ENCODE measurements at regions not wholly inside any gene's neighbourhood (a gene's known extent, or its start where the extent isn't known, plus 50 kb on each side); places are given as distances from the start of the nearest gene placed in this dataset.

- ChIA-PET POLR2A (interaction anchor here (0.6 kb wide), 1 partner anchor 739 kb away, joined by 10 read pairs; no protein-coding TSS in a partner anchor), CTCF (no interaction called here)
- ATAC-seq, result no peak
- DNase-seq (ENCODE audit: low spot score), result no peak
- Mint-ChIP-seq H3K4me3 (no peak overlapping the region), H3K27ac (no peak overlapping the region), H3K4me1 (peaks cover 6% of the 10 kb centered on the region), H3K36me3 (no peaks in the 10 kb centered on the region), H3K9me3 (no peaks in the 10 kb centered on the region), H3K27me3 (ENCODE audit: low read depth) (no peaks in the 10 kb centered on the region)
- no peak for TF ChIP-seq PREB (CRISPR knock-in tag; IDR thresholded peaks at IDR 0.05; ENCODE audit: borderline replicate concordance)
- no peak for TF ChIP-seq CDX4 (CRISPR knock-in tag; IDR thresholded peaks at IDR 0.05; ENCODE audit: borderline replicate concordance)
- TF ChIP-seq ATF3 (CRISPR knock-in tag; conservative IDR thresholded peaks at IDR 0.05), result no peak
- TF ChIP-seq JUN (CRISPR knock-in tag; IDR thresholded peaks at IDR 0.05), result no peak
- TF ChIP-seq ZNF219 (CRISPR knock-in tag; IDR thresholded peaks at IDR 0.05; ENCODE audit: borderline replicate concordance), result no peak
- TF ChIP-seq E2F4 (CRISPR knock-in tag; IDR thresholded peaks at IDR 0.05; ENCODE audit: borderline replicate concordance, low read depth), result no peak
- TF ChIP-seq TCF7 (CRISPR knock-in tag; IDR thresholded peaks at IDR 0.05; ENCODE audit: low read depth), result no peak
- no peak for TF ChIP-seq E2F1 (CRISPR knock-in tag; IDR thresholded peaks at IDR 0.05)
- no peak for TF ChIP-seq NR2C2 (CRISPR knock-in tag; IDR thresholded peaks at IDR 0.05)
- no peak for TF ChIP-seq ZNF281 (CRISPR knock-in tag; IDR thresholded peaks at IDR 0.05)
These were observed 228.4 kb upstream of the SOX5 start for GRCh38 chr12:24177889-24178288.

- no peaks in the 10 kb centered on the region for H3K27me3 Mint-ChIP-seq (ENCODE audit: low read depth)
- ChIA-PET CTCF (no interaction called here), POLR2A (no interaction called here)
- no peaks in the 10 kb centered on the region for H3K36me3 Mint-ChIP-seq
- no peak for TF ChIP-seq ZBTB43 (CRISPR knock-in tag; IDR thresholded peaks at IDR 0.05)
- TF ChIP-seq FOXK1 (CRISPR knock-in tag; IDR thresholded peaks at IDR 0.05), result no peak
- no peak for TF ChIP-seq ZNF512 (CRISPR knock-in tag; IDR thresholded peaks at IDR 0.05; ENCODE audit: borderline replicate concordance)
- TF ChIP-seq KAT7 (CRISPR knock-in tag; IDR thresholded peaks at IDR 0.05; ENCODE audit: borderline replicate concordance), result no peak
- TF ChIP-seq TCF7 (CRISPR knock-in tag; IDR thresholded peaks at IDR 0.05; ENCODE audit: low read depth), result no peak
- no peak for TF ChIP-seq STAT6 (CRISPR knock-in tag; conservative IDR thresholded peaks at IDR 0.05; ENCODE audit: low read depth)
- no peak for DNase-seq (ENCODE audit: low spot score)
- H3K27ac Mint-ChIP-seq, result no peak overlapping the region
- ATAC-seq, result no peak
- no peak overlapping the region for H3K4me3 Mint-ChIP-seq
- H3K9me3 Mint-ChIP-seq, result no peaks in the 10 kb centered on the region
- peaks cover 22% of the 10 kb centered on the region for H3K4me1 Mint-ChIP-seq
These were observed 226.5 kb upstream of the SOX5 start for GRCh38 chr12:24175929-24176328.

All from WTC11 (cell line).